CD4-positive, CD25-positive, alpha-beta regulatory T cell (primary cell): ENCODE measurements at regions not wholly inside any gene's neighbourhood (a gene's known extent, or its start where the extent isn't known, plus 50 kb on each side); places are given as distances from the start of the nearest gene placed in this dataset.

Experiments
- ATAC-seq, 2 donors: fragments of 150-1000 bp; cut with Tn5 transposase; one replicate each; pipeline ENCODE4 v1.10.0; 2021; ENCODE audit warnings: low read depth in 2 of 2, moderate number of reproducible peaks in 2 of 2, moderate library complexity in 1 of 2
- DNase-seq, 3 donors: peaks; one replicate each; pipeline versions ENCODE4 v3.0.0 to v3.0.0-alpha.2; 2012 to 2022; ENCODE audit warnings: mixed read lengths in 1 of 3
- H3K27ac ChIP-seq: one replicate; pipeline ENCODE4 v1.7.0; 2013; ENCODE audit warnings: mild to moderate bottlenecking, low read length; ENCODE audit not compliant: insufficient read depth, poor library complexity, severe bottlenecking
- H3K27me3 ChIP-seq: one replicate; pipeline ENCODE4 v1.7.0; 2013; ENCODE audit warnings: low read length; ENCODE audit not compliant: control insufficient read depth, insufficient read depth
- H3K36me3 ChIP-seq: one replicate; pipeline ENCODE4 v1.7.0; 2013; ENCODE audit warnings: mild to moderate bottlenecking, low read length, moderate library complexity; ENCODE audit not compliant: control insufficient read depth, insufficient read depth
- H3K4me1 ChIP-seq: 2 replicates; pipeline ENCODE4 v1.7.0; 2013; ENCODE audit warnings: mild to moderate bottlenecking, low read length; ENCODE audit not compliant: insufficient read depth, control insufficient read depth, poor library complexity, severe bottlenecking
- H3K4me3 ChIP-seq: one replicate; pipeline ENCODE4 v1.7.0; 2013; ENCODE audit warnings: low read depth, mild to moderate bottlenecking, low read length, moderate library complexity
- H3K9me3 ChIP-seq, 2 experiments: 1 replicate in 1 of 2; 2 replicates in 1 of 2; pipeline ENCODE4 v1.7.0; 2013; ENCODE audit warnings: low read length in 2 of 2, mild to moderate bottlenecking in 1 of 2, moderate library complexity in 1 of 2; ENCODE audit not compliant: control insufficient read depth in 2 of 2
- H3K27ac Mint-ChIP-seq, 3 donors: one replicate each; pipeline ENCODE4 v1.8.0; 2020 to 2022; ENCODE audit warnings: mild to moderate bottlenecking in 3 of 3, mixed read lengths in 3 of 3, moderate library complexity in 2 of 3
- H3K27me3 Mint-ChIP-seq: one replicate; pipeline ENCODE4 v1.8.0; 2022; ENCODE audit warnings: mild to moderate bottlenecking, mixed read lengths
- H3K36me3 Mint-ChIP-seq: one replicate; pipeline ENCODE4 v1.8.0; 2020; ENCODE audit warnings: mixed read lengths
- H3K4me1 Mint-ChIP-seq, 4 donors: one replicate each; pipeline ENCODE4 v1.8.0; 2020 to 2022; ENCODE audit warnings: mixed read lengths in 4 of 4, mild to moderate bottlenecking in 1 of 4
- H3K4me3 Mint-ChIP-seq, 4 donors: one replicate each; pipeline ENCODE4 v1.8.0; 2020 to 2022; ENCODE audit warnings: mild to moderate bottlenecking in 4 of 4, mixed read lengths in 4 of 4, moderate library complexity in 3 of 4
- H3K9me3 Mint-ChIP-seq, 7 donors: one replicate each; pipeline ENCODE4 v1.8.0; 2020 to 2022; ENCODE audit warnings: mixed read lengths in 7 of 7, mild to moderate bottlenecking in 3 of 7, moderate library complexity in 2 of 7

- Histone ChIP-seq H3K36me3 (no peaks in the 10 kb centered on the region), H3K4me1 (no peaks in the 10 kb centered on the region), H3K9me3 (no peaks in the 10 kb centered on the region), H3K4me3 (no peak overlapping the region), H3K27me3 (no peaks in the 10 kb centered on the region), H3K27ac (no peak overlapping the region)
- Mint-ChIP-seq H3K27ac (no peak overlapping the region), H3K4me1 (no peaks in the 10 kb centered on the region), H3K9me3 (peaks cover 0 to 5% (median 2%) of the 10 kb centered on the region in 7 donors), H3K4me3 (no peak overlapping the region), H3K36me3 (no peaks in the 10 kb centered on the region), H3K27me3 (peaks cover 4% of the 10 kb centered on the region)
- DNase-seq = no peak
- no peak for ATAC-seq
Observed at GRCh38 chr3:135848051-135848450, 117.5 kb upstream of the PPP2R3A start.

DNA sequence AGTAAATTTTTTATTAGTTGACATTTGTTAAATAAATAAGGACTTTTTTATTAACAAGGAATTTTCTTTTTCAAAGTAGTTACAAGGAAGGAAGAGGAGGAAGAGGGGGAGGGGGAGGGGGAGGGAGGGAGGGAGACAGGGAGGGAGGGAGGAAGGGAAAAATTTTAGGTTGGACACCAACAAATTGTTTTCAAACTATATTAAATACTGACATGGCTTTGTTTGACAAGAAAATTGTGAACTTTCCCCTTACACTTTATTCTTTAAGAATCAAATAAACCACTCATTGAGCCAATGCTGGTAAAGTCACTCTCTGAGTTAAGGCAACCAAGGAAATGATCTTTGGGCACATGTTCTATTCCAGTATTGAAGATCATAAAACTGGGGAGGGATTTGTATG is 115.7 kb upstream of the PPP2R3A start:
- Histone ChIP-seq H3K27ac (no peak overlapping the region), H3K4me1 (no peaks in the 10 kb centered on the region), H3K4me3 (no peak overlapping the region), H3K9me3 (no peaks in the 10 kb centered on the region), H3K27me3 (no peaks in the 10 kb centered on the region), H3K36me3 (no peaks in the 10 kb centered on the region)
- DNase-seq = no peak
- Mint-ChIP-seq H3K9me3 (peaks cover 0 to 5% (median 2%) of the 10 kb centered on the region in 7 donors), H3K36me3 (no peaks in the 10 kb centered on the region), H3K27me3 (peaks cover 4% of the 10 kb centered on the region), H3K4me1 (no peaks in the 10 kb centered on the region), H3K4me3 (no peak overlapping the region), H3K27ac (no peak overlapping the region)
- ATAC-seq = no peak

DNA sequence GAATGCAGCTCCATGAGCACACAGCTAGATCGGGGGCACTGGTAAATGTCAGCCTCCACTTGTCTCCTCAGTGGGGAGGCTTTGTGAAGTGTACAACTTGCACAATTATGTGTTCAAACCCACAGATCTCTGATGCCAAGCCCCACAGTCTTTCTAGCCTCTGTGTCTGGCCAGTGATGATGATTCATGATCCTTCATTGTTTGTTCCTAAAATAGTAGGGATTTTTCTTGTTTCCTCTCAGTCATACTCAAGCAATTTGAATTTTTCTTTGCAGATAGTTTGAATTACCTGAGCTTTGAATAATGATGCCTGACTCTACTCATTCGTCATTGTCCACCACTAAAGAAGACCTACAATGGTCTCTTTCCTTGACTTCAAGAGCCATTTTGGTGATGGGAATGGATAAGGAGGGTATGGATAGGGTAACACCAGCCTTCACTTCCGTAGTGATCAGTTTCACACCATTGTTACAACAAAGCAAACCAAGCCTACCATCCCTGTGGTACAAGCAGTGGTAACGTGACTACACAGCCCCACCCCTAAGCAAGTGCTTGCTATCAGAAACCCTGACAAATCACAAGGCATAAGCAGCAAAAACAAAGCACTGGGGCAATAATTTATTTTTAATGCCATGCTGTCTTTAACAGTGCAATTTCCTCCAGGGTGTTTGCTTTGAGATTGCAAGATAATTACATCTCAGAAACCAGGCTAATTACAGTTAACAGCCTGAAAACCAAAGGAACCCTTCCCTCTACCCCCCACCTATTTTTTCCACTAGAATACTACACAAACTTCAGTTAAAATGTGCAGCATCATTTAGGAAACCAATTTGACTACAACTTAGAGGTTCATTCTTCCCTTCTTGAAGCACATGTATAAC is 114.1 kb upstream of the PPP2R3A start:
- Histone ChIP-seq H3K27ac (no peak overlapping the region), H3K4me3 (no peak overlapping the region), H3K4me1 (no peaks in the 10 kb centered on the region), H3K36me3 (no peaks in the 10 kb centered on the region), H3K27me3 (no peaks in the 10 kb centered on the region), H3K9me3 (no peaks in the 10 kb centered on the region)
- no peaks in the 10 kb centered on the region for H3K4me1 Mint-ChIP-seq
- DNase-seq (no peak), ATAC-seq (no peak)
- H3K27me3 Mint-ChIP-seq = peaks cover 4% of the 10 kb centered on the region
- H3K9me3 Mint-ChIP-seq = peaks cover 0 to 6% (median 0%) of the 10 kb centered on the region in 7 donors
- H3K4me3 Mint-ChIP-seq = no peak overlapping the region
- no peak overlapping the region for H3K27ac Mint-ChIP-seq
- no peaks in the 10 kb centered on the region for H3K36me3 Mint-ChIP-seq

GRCh38 chr3:135853981-135854380 is 111.5 kb upstream of the PPP2R3A start:
- H3K27me3 Mint-ChIP-seq = peaks cover 4% of the 10 kb centered on the region
- Histone ChIP-seq H3K4me3 (no peak overlapping the region), H3K36me3 (no peaks in the 10 kb centered on the region), H3K9me3 (no peaks in the 10 kb centered on the region), H3K4me1 (no peaks in the 10 kb centered on the region), H3K27ac (no peak overlapping the region), H3K27me3 (no peaks in the 10 kb centered on the region)
- no peak overlapping the region for H3K4me3 Mint-ChIP-seq
- no peak overlapping the region for H3K27ac Mint-ChIP-seq
- H3K36me3 Mint-ChIP-seq = no peaks in the 10 kb centered on the region
- no peaks in the 10 kb centered on the region for H3K4me1 Mint-ChIP-seq
- ATAC-seq (no peak), DNase-seq (no peak)
- H3K9me3 Mint-ChIP-seq = peaks cover 0 to 4% (median 0%) of the 10 kb centered on the region in 7 donors

GRCh38 chr3:135860761-135861160 is 104.8 kb upstream of the PPP2R3A start:
- no peaks in the 10 kb centered on the region for H3K9me3 ChIP-seq
- no peaks in the 10 kb centered on the region for H3K27me3 ChIP-seq
- H3K27me3 Mint-ChIP-seq = no peaks in the 10 kb centered on the region
- H3K36me3 Mint-ChIP-seq = no peaks in the 10 kb centered on the region
- peaks cover 0 to 5% (median 0%) of the 10 kb centered on the region in 7 donors for H3K9me3 Mint-ChIP-seq
- no peaks in the 10 kb centered on the region for H3K4me1 Mint-ChIP-seq
- ATAC-seq (no peak), DNase-seq (no peak)
- no peak overlapping the region for H3K27ac ChIP-seq
- H3K36me3 ChIP-seq = no peaks in the 10 kb centered on the region
- H3K4me3 Mint-ChIP-seq = no peak overlapping the region
- no peak overlapping the region for H3K27ac Mint-ChIP-seq
- no peaks in the 10 kb centered on the region for H3K4me1 ChIP-seq
- H3K4me3 ChIP-seq = no peak overlapping the region

- H3K36me3 ChIP-seq = no peaks in the 10 kb centered on the region
- no peak for ATAC-seq
- no peak for DNase-seq
- Mint-ChIP-seq H3K4me3 (no peak overlapping the region), H3K27me3 (no peaks in the 10 kb centered on the region), H3K36me3 (no peaks in the 10 kb centered on the region), H3K27ac (no peak overlapping the region), H3K4me1 (no peaks in the 10 kb centered on the region), H3K9me3 (peaks cover 0 to 10% (median 0%) of the 10 kb centered on the region in 7 donors)
- peaks cover 0 to 6% of the 10 kb centered on the region in 2 experiments for H3K9me3 ChIP-seq
- no peak overlapping the region for H3K4me3 ChIP-seq
- H3K27ac ChIP-seq = no peak overlapping the region
- H3K4me1 ChIP-seq = no peaks in the 10 kb centered on the region
- H3K27me3 ChIP-seq = no peaks in the 10 kb centered on the region
Observed at GRCh38 chr3:135862361-135862760, 103.2 kb upstream of the PPP2R3A start.

DNA sequence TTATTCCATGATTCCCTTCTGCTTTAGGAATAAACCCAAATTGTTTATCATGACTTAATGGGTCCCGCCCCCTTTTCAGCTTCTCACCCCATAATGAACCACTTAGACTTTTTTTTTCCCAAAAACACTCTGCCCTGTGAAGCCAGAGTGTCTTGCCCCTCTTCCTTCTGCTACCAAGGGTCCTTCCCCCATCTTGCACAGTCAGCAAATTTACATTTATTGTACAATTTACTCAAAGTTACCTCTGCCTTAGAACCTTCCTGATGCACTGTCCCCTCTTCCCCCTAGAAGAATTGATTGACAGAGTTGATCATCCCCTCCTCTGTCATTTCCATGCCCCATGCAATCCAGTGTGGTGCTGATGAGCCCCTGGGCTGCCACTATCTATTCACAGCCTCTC is 101.5 kb upstream of the PPP2R3A start:
- Mint-ChIP-seq H3K27ac (no peak overlapping the region), H3K9me3 (peaks cover 0 to 10% (median 0%) of the 10 kb centered on the region in 7 donors), H3K27me3 (no peaks in the 10 kb centered on the region), H3K36me3 (no peaks in the 10 kb centered on the region), H3K4me3 (no peak overlapping the region), H3K4me1 (no peaks in the 10 kb centered on the region)
- Histone ChIP-seq H3K27ac (no peak overlapping the region), H3K27me3 (no peaks in the 10 kb centered on the region), H3K36me3 (no peaks in the 10 kb centered on the region), H3K4me3 (no peak overlapping the region), H3K4me1 (no peaks in the 10 kb centered on the region), H3K9me3 (peaks cover 3 to 6% of the 10 kb centered on the region in 2 experiments)
- DNase-seq (no peak), ATAC-seq (no peak)

- Mint-ChIP-seq H3K27ac (no peak overlapping the region), H3K4me3 (no peak overlapping the region), H3K27me3 (no peaks in the 10 kb centered on the region), H3K4me1 (no peaks in the 10 kb centered on the region), H3K36me3 (no peaks in the 10 kb centered on the region), H3K9me3 (peaks cover 0 to 10% (median 0%) of the 10 kb centered on the region in 7 donors)
- H3K27ac ChIP-seq = no peak overlapping the region
- no peaks in the 10 kb centered on the region for H3K4me1 ChIP-seq
- no peak for ATAC-seq
- DNase-seq = no peak
- H3K9me3 ChIP-seq = peaks cover 3 to 6% of the 10 kb centered on the region in 2 experiments
- no peaks in the 10 kb centered on the region for H3K27me3 ChIP-seq
- no peaks in the 10 kb centered on the region for H3K36me3 ChIP-seq
- no peak overlapping the region for H3K4me3 ChIP-seq
Observed at GRCh38 chr3:135865085-135865484, 100.4 kb upstream of the PPP2R3A start.
